ENCODE measurements at regions not wholly inside any gene's neighbourhood (a gene's known extent, or its start where the extent isn't known, plus 50 kb on each side); places are given as distances from the start of the nearest gene placed in this dataset.
"Not testable (repeated sequence)": the region's sequence is repeated elsewhere in the genome, so short reads cannot be mapped to it uniquely, and the experiment has no call there.

DNA sequence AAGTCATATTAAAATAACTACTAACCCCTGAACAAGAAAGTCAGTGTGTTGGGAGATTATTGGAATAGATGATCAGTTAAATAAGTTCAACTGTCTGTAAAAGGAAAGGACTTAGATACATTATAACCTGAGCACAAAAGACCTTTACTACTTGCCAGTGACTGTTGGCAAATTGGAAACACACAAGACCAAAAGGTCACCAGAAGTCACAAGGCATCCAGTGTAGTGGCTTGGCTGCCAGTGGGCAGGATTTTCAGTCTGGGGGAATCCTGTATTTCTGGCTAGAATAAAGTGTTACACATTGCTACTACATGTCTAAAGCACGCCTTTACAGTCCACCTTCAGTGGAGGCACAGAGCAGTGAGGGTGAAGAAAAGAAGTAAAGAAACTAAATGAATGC, 108.3 kb upstream of the AR start:
- intact Hi-C loops (cut with DNase I) = no loop called here
- DNase-seq (ENCODE audit: missing footprints) = no peak
- ATAC-seq = no peak

DNA sequence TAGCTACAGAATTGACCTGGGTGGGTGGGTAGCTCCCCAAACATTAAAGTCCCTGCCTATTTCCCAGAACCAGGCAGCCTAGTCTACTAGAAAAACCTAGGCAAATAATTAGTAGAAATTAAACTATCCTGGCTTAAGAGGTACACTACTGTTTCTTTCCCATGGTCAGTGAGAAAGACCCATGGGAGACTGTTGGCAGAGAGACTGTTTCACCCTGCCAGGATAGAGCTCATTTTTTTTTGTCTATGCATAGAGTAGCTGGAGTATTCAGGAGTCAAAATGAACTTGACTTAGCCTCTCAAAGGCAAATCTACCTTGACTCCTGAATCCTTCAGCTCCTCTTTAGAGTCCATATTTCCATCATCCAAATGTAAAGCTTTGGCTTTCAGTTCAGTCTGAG, 107.0 kb upstream of the AR start:
- DNase-seq (ENCODE audit: missing footprints) (no peak), ATAC-seq (peak; percentile 62)
- intact Hi-C loops (cut with DNase I) = no loop called here

DNA sequence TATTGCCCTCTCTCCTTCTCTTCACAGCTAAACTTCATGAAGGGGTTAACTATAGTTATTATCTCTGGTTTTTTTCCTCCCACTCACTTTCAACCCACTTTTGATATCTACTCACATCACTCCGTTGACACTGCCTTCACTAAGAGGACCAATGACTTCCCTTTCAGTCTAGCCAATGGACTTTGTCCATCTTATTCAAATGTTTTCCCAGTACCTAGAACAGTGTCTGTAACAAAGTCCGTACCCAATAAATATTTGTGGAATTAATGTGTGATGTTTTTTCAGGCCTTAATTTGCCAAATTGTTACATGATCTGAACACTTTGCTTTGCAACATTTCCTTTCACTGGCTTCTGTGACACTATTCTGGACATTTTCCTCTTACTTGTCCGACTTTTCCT, 106.0 kb upstream of the AR start:
- intact Hi-C loops (cut with DNase I) = no loop called here
- ATAC-seq = no peak
- DNase-seq (ENCODE audit: missing footprints) = no peak

DNA sequence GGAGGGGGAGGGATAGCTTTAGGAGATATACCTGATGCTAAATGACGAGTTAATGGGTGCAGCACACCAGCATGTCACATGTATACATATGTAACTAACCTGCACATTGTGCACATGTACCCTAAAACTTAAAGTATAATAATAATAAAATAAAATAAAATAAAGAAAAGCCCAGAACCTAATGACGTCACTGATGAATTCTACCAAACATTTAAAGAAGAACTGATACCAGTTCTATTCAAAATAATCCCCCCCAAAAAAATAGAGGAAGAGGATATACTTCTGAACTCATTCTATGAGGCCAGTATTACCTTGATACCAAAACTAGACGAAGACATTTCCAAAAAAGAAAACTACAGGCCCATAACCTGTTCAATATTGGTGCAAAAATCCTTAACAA, 68.6 kb upstream of the AR start:
- intact Hi-C loops (cut with DNase I); ATAC-seq; DNase-seq (ENCODE audit: missing footprints): not testable (repeated sequence)

DNA sequence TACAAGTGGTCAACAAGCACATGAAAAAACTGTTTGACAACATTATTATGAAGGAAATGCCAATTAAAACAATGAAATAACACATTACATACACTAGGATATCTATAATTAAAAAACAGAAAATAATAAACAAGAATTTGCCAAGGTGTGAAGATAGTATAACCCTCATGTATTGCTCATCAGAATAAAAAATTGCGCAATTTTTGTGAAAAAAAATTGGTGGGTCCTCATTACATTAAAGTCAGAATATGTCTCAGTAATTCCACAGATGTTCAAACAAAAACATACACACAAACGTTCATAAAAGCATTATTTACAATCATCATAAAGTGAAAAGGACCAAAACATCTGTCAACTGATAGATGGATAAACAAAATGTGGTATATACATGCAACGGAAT, 63.0 kb upstream of the AR start:
- no peak for DNase-seq (ENCODE audit: missing footprints)
- ATAC-seq = no peak
- intact Hi-C loops (cut with DNase I) = no loop called here
